Pancreas (tissue), 10 donors: ENCODE measurements at regions not wholly inside any gene's neighbourhood (a gene's known extent, or its start where the extent isn't known, plus 50 kb on each side); places are given as distances from the start of the nearest gene placed in this dataset.

Experiments
- ATAC-seq, 4 donors: fragments of 200-7000 bp; cut with Tn5 transposase; one replicate each; pipeline versions ENCODE4 v1.8.0 to v1.9.1; 2020; ENCODE audit warnings: mild to moderate bottlenecking in 4 of 4, moderate library complexity in 4 of 4
- DNase-seq, 6 donors: peaks; one replicate each; pipeline ENCODE4 v3.0.0-alpha.2; 2020
- FAIRE-seq: peaks from 2 replicates; lab custom pipeline; 2012; peaks lifted over from hg19 to GRCh38; lab: Jason Lieb, UNC
- H3K27ac ChIP-seq, 4 donors: fragments of 200-600 bp; sonication (generic); 1 replicate in 3 of 4; 2 replicates in 1 of 4; pipeline versions ENCODE4 v1.5.0 to v1.8.0; 2020
- H3K27me3 ChIP-seq, 4 donors: fragments of 200-600 bp; one replicate each; pipeline ENCODE4 v1.8.0; 2021
- H3K36me3 ChIP-seq, 3 donors: fragments of 200-600 bp; sonication (generic) in 1 of 3; one replicate each; pipeline versions ENCODE4 v1.5.0 to v1.8.0; 2020 to 2021
- H3K4me1 ChIP-seq, 3 donors: fragments of 200-600 bp; one replicate each; pipeline ENCODE4 v1.8.0; 2021
- H3K4me3 ChIP-seq, 4 donors: fragments of 200-600 bp; sonication (generic) in 2 of 4; one replicate each; pipeline versions ENCODE4 v1.5.0 to v1.8.0; 2020 to 2021
- H3K9me3 ChIP-seq, 4 donors: fragments of 200-600 bp; one replicate each; pipeline ENCODE4 v1.8.0; 2021
- CTCF ChIP-seq, 4 donors: fragments of 200-600 bp; sonication (generic) in 3 of 4; IDR thresholded peaks; one replicate each; pipeline versions ENCODE4 v1.5.0 to v1.8.0; 2021; ENCODE audit warnings: antibody characterized with exemption in 4 of 4
- WGBS, 2 donors: extraction: QIAGEN DNeasy Blood & Tissue Kit; methylation state at CpG; one replicate each; pipeline ENCODE4 v1.1.7; 2013; 5-methylcytosine and 5-hydroxymethylcytosine counted together
- intact Hi-C, 3 donors: fragments of 100-400 bp; cut with DNase I; formaldehyde crosslinking; loops; one replicate each; pipeline versions ENCODE4 v1.11.1 to v1.14.2; 2022
- donor health status: healthy with polysubstance abuse.
- donor health status: DM: no; HTN: no; CAD: no; lungs with moderate emphysema.
- donor health status: DM: no; HTN: no; CAD: no.
- donor health status: control.
- donor health status: control.
- donor health status: Bipolar disorder and iron deficiency.
- donor health status: DM: yes; HTN: yes; CAD: no.
- donor health status: DM: no; HTN: no; CAD: no.
- donor health status: DM: no; HTN: no; CAD: no.
- donor health status: DM: yes; HTN: yes; CAD: no.

- FAIRE-seq: no peak
- Histone ChIP-seq H3K27ac (no peak overlapping the region), H3K4me3 (no peak overlapping the region), H3K9me3 (no peaks in the 10 kb centered on the region), H3K27me3 (no peaks in the 10 kb centered on the region), H3K4me1 (peaks cover 0 to 6% (median 5%) of the 10 kb centered on the region in 3 donors), H3K36me3 (no peaks in the 10 kb centered on the region)
- intact Hi-C loops: no loop called here
- WGBS, 2 donors: 45 to 63% methylated on average over 2 of the region's 2 CpGs
- ATAC-seq: peak in 2 of 4 donors; percentile 19 to 51
- no peak for TF ChIP-seq CTCF (IDR thresholded peaks at IDR 0.05)
- DNase-seq: no peak
These were observed 190.8 kb downstream of the TENT5A start for GRCh38 chr6:81561731-81562130.

- 36 to 39% methylated on average over 2 of the region's 2 CpGs for WGBS, 2 donors
- DNase-seq: no peak
These were observed 191.4 kb downstream of the TENT5A start for GRCh38 chr6:81561071-81561564.

GRCh38 chr6:81557811-81558210 lies 194.7 kb downstream of the TENT5A start:
- H3K27me3 ChIP-seq: peaks cover 0 to 3% (median 0%) of the 10 kb centered on the region in 4 donors
- peak; percentile 37 for FAIRE-seq

More at GRCh38 chr6:81561071-81561564, 191.4 kb downstream of the TENT5A start:
- Histone ChIP-seq H3K36me3 (no peaks in the 10 kb centered on the region), H3K27ac (no peak overlapping the region), H3K4me3 (no peak overlapping the region), H3K27me3 (no peaks in the 10 kb centered on the region), H3K9me3 (no peaks in the 10 kb centered on the region), H3K4me1 (peaks cover 0 to 6% (median 5%) of the 10 kb centered on the region in 3 donors)
- peak in 3 of 4 donors; percentile 65 to 90 (median 84) for ATAC-seq
- intact Hi-C loops: no loop called here
- no peak for TF ChIP-seq CTCF (IDR thresholded peaks at IDR 0.05)
- FAIRE-seq: no peak

GRCh38 chr6:81556551-81556950 lies 195.9 kb downstream of the TENT5A start:
- H3K27ac ChIP-seq: no peak overlapping the region
- H3K36me3 ChIP-seq: no peaks in the 10 kb centered on the region
- ATAC-seq: no peak
- intact Hi-C loops: no loop called here
- FAIRE-seq: no peak
- H3K9me3 ChIP-seq: no peaks in the 10 kb centered on the region
- WGBS, 2 donors: 81 to 83% methylated on average over 1 of the region's 2 CpGs
- H3K27me3 ChIP-seq: peaks cover 0 to 3% (median 0%) of the 10 kb centered on the region in 4 donors
- peaks cover 0 to 5% (median under 1%) of the 10 kb centered on the region in 3 donors for H3K4me1 ChIP-seq
- no peak for TF ChIP-seq CTCF (IDR thresholded peaks at IDR 0.05)
- no peak overlapping the region for H3K4me3 ChIP-seq
- no peak for DNase-seq

More at GRCh38 chr6:81557811-81558210, 194.7 kb downstream of the TENT5A start:
- Histone ChIP-seq H3K9me3 (no peaks in the 10 kb centered on the region), H3K27ac (no peak overlapping the region), H3K4me3 (no peak overlapping the region), H3K36me3 (no peaks in the 10 kb centered on the region), H3K4me1 (peaks cover 0 to 6% (median 5%) of the 10 kb centered on the region in 3 donors)
- DNase-seq (no peak), ATAC-seq (no peak)
- no peak for TF ChIP-seq CTCF (IDR thresholded peaks at IDR 0.05)
- intact Hi-C loops: no loop called here
- WGBS, 2 donors: 67 to 70% methylated on average over 1 of the region's 1 CpG

- intact Hi-C loops: no loop called here
These were observed 199.3 kb downstream of the TENT5A start for GRCh38 chr6:81553216-81553615.

More at GRCh38 chr6:81553216-81553615, 199.3 kb downstream of the TENT5A start:
- H3K4me3 ChIP-seq: no peak overlapping the region
- H3K36me3 ChIP-seq: no peaks in the 10 kb centered on the region
- H3K9me3 ChIP-seq: no peaks in the 10 kb centered on the region
- no peak for TF ChIP-seq CTCF (IDR thresholded peaks at IDR 0.05)
- no peak overlapping the region for H3K27ac ChIP-seq
- WGBS, 2 donors: 58 to 62% methylated on average over 2 of the region's 2 CpGs
- no peak for FAIRE-seq
- H3K4me1 ChIP-seq: no peaks in the 10 kb centered on the region
- peaks cover 0 to 3% (median 0%) of the 10 kb centered on the region in 4 donors for H3K27me3 ChIP-seq
- no peak for ATAC-seq
- DNase-seq: no peak
